Liver (tissue), 7 donors: ENCODE measurements at regions not wholly inside any gene's neighbourhood (a gene's known extent, or its start where the extent isn't known, plus 50 kb on each side); places are given as distances from the start of the nearest gene placed in this dataset.

Source experiments
- DNase-seq: peaks from one replicate; pipeline ENCODE4 v3.0.0-alpha.2; 2017; ENCODE audit warnings: low spot score
- H3K27ac ChIP-seq, 2 donors: one replicate each; pipeline ENCODE4 v1.7.0; 2013; ENCODE audit warnings: inconsistent platforms in 2 of 2, low read length in 2 of 2, control low read depth in 1 of 2, low read depth in 1 of 2, mild to moderate bottlenecking in 1 of 2
- H3K27me3 ChIP-seq, 4 donors: one replicate each; pipeline versions ENCODE4 v1.6.1 to v1.7.0; 2013; ENCODE audit warnings: low read length in 3 of 4, inconsistent platforms in 1 of 4, mild to moderate bottlenecking in 1 of 4, moderate library complexity in 1 of 4; ENCODE audit not compliant: control insufficient read depth in 4 of 4, insufficient read depth in 4 of 4
- H3K36me3 ChIP-seq, 4 donors: one replicate each; pipeline versions ENCODE4 v1.6.1 to v1.7.0; 2013; ENCODE audit warnings: low read length in 3 of 4, mild to moderate bottlenecking in 3 of 4, low read depth in 1 of 4, moderate library complexity in 1 of 4; ENCODE audit not compliant: control insufficient read depth in 4 of 4, insufficient read depth in 3 of 4
- H3K4me1 ChIP-seq, 4 donors: one replicate each; pipeline versions ENCODE4 v1.6.1 to v1.7.0; 2013; ENCODE audit warnings: low read length in 3 of 4, mild to moderate bottlenecking in 3 of 4, moderate library complexity in 1 of 4; ENCODE audit not compliant: control insufficient read depth in 4 of 4, insufficient read depth in 4 of 4
- H3K4me3 ChIP-seq, 3 donors: one replicate each; pipeline versions ENCODE4 v1.6.1 to v1.7.0; 2013; ENCODE audit warnings: low read length in 3 of 3, control low read depth in 1 of 3, low read depth in 1 of 3, mild to moderate bottlenecking in 1 of 3
- H3K9ac ChIP-seq, 2 donors: one replicate each; pipeline ENCODE4 v1.7.0; 2013; ENCODE audit warnings: low read length in 2 of 2, mild to moderate bottlenecking in 2 of 2, moderate library complexity in 2 of 2, control low read depth in 1 of 2, low read depth in 1 of 2
- H3K9me3 ChIP-seq, 4 donors: one replicate each; pipeline versions ENCODE4 v1.6.1 to v1.7.0; 2013; ENCODE audit warnings: low read length in 3 of 4; ENCODE audit not compliant: control insufficient read depth in 4 of 4
- FOXA2 ChIP-seq: IDR thresholded peaks from 2 replicates; pipeline ENCODE4 v1.6.1; 2016; ENCODE audit warnings: antibody characterized with exemption
- HNF4A ChIP-seq, 2 donors: conservative IDR thresholded peaks; 2 replicates each; pipeline ENCODE4 v1.6.1; 2016; ENCODE audit warnings: antibody characterized with exemption in 2 of 2, mild to moderate bottlenecking in 2 of 2
- HNF4G ChIP-seq: IDR thresholded peaks from 2 replicates; pipeline ENCODE4 v1.6.1; 2016; ENCODE audit warnings: antibody characterized with exemption
- JUND ChIP-seq, 2 donors: IDR thresholded peaks; 2 replicates each; pipeline ENCODE4 v1.6.1; 2016; ENCODE audit warnings: antibody characterized with exemption in 2 of 2
- NR2F2 ChIP-seq: IDR thresholded peaks from 2 replicates; pipeline ENCODE4 v1.6.1; 2016; ENCODE audit warnings: antibody characterized with exemption
- RAD21 ChIP-seq, 2 donors: IDR thresholded peaks; 2 replicates each; pipeline ENCODE4 v1.6.1; 2016; ENCODE audit warnings: antibody characterized with exemption in 2 of 2, mild to moderate bottlenecking in 2 of 2
- SP1 ChIP-seq: IDR thresholded peaks from 2 replicates; pipeline ENCODE4 v1.6.1; 2018; ENCODE audit warnings: antibody characterized with exemption, mild to moderate bottlenecking
- TAF1 ChIP-seq: conservative IDR thresholded peaks from 2 replicates; pipeline ENCODE4 v1.6.1; 2016; ENCODE audit warnings: antibody characterized with exemption, mild to moderate bottlenecking
- YY1 ChIP-seq: IDR thresholded peaks from 2 replicates; pipeline ENCODE4 v1.6.1; 2016; ENCODE audit warnings: antibody characterized with exemption, mild to moderate bottlenecking
- WGBS: extraction: QIAGEN DNeasy Blood & Tissue Kit; methylation state at CpG from one replicate; pipeline ENCODE4 v1.1.7; 2013; 5-methylcytosine and 5-hydroxymethylcytosine counted together
- TF ChIP-seq, protein P1 (sequence below): IDR thresholded peaks from 2 replicates; pipeline ENCODE4 v1.6.1; 2016; ENCODE audit warnings: antibody characterized with exemption
- TF ChIP-seq, protein P2 (sequence below): IDR thresholded peaks from 2 replicates; pipeline ENCODE4 v1.6.1; 2016; ENCODE audit warnings: antibody characterized with exemption
- TF ChIP-seq, protein P3 (sequence below): IDR thresholded peaks from 2 replicates; pipeline ENCODE4 v1.6.1; 2016; ENCODE audit warnings: antibody characterized with exemption
- donor health status: healthy.
- donor health status: healthy.
- donor health status: healthy.
- donor health status: healthy.

DNA sequence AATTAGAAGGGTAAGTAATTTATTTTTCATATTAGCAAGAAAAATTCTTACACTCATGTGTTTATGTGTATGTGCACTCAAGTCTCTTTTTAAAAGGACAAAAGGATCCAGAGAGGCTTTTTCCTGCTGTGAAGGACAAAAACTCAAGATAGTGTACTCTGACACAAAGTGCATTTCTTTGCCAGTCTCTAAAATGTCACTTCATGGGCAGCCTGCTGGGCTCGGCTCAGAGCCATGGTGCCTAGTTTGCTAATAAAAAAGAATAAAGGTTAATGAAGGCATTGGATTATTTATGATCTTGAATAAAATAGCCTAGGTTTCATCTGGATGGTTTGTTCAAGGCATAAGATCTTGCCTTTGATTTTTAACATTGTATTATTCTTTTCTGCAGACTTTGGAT, 989.0 kb downstream of the TBL1XR1 start:
- H3K36me3 ChIP-seq, result no peaks in the 10 kb centered on the region
- no peaks in the 10 kb centered on the region for H3K4me1 ChIP-seq
- TF ChIP-seq HNF4A (conservative IDR thresholded peaks at IDR 0.05), result no peak
- TF ChIP-seq RAD21 (IDR thresholded peaks at IDR 0.05), result no peak
- no peak for TF ChIP-seq SP1
- TF ChIP-seq HNF4G, result no peak
- no peaks in the 10 kb centered on the region for H3K27me3 ChIP-seq
- no peak overlapping the region for H3K9ac ChIP-seq
- no peaks in the 10 kb centered on the region for H3K9me3 ChIP-seq
- H3K27ac ChIP-seq, result no peak overlapping the region
- no peak overlapping the region for H3K4me3 ChIP-seq
- DNase-seq, result no peak
- WGBS, result 66% methylated on average over 1 of the region's 1 CpG

DNA sequence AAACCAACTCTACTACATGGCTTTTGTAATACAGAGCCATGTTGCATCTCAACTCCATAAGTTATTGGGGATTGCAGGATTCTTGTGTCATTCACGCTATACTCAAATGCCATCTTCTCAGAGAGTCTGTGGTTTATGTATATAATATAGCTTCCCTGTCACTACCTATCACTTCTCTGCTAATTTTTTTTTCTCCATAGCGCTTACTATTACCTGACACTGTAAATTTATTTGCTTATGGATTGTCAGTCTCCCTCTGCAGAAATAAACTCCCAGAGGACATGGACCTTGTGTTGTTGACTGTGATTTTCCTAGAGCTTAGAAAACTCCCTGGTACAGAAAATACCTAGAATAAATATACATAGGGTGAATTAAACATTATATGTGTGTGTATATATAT, 990.5 kb downstream of the TBL1XR1 start:
- 98% methylated on average over 2 of the region's 2 CpGs for WGBS
- Histone ChIP-seq H3K27me3 (no peaks in the 10 kb centered on the region), H3K4me1 (no peaks in the 10 kb centered on the region), H3K36me3 (no peaks in the 10 kb centered on the region), H3K9ac (no peak overlapping the region), H3K4me3 (no peak overlapping the region), H3K27ac (no peak overlapping the region), H3K9me3 (no peaks in the 10 kb centered on the region)
- no peak for DNase-seq
- TF ChIP-seq, protein P1, sequence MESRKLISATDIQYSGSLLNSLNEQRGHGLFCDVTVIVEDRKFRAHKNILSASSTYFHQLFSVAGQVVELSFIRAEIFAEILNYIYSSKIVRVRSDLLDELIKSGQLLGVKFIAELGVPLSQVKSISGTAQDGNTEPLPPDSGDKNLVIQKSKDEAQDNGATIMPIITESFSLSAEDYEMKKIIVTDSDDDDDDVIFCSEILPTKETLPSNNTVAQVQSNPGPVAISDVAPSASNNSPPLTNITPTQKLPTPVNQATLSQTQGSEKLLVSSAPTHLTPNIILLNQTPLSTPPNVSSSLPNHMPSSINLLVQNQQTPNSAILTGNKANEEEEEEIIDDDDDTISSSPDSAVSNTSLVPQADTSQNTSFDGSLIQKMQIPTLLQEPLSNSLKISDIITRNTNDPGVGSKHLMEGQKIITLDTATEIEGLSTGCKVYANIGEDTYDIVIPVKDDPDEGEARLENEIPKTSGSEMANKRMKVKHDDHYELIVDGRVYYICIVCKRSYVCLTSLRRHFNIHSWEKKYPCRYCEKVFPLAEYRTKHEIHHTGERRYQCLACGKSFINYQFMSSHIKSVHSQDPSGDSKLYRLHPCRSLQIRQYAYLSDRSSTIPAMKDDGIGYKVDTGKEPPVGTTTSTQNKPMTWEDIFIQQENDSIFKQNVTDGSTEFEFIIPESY, result no peak

DNA sequence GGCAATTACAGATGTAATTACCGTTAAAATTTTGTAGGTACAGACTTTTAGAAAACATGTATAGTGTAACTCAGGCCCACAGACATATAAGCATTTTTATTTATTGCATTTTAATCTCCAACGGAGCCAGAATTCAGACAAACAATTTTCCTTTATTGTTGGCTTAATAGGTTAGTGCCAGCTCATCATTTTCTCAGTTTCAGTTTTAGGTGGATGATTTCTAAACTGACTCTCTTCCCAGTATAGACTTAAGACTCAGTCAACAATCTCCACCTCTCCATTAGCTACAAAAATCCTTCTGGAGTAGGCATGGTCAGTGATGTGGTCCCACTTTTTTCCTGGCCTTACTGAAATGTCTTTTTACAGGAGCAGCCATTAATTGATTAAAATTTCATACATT, 994.6 kb downstream of the TBL1XR1 start:
- 84% methylated on average over 2 of the region's 2 CpGs for WGBS
- TF ChIP-seq YY1 (no peak), FOXA2 (no peak), TAF1 (no peak), NR2F2 (no peak), JUND (IDR thresholded peaks at IDR 0.05) (no peak), HNF4A (conservative IDR thresholded peaks at IDR 0.05) (no peak), RAD21 (IDR thresholded peaks at IDR 0.05) (no peak)
- TF ChIP-seq, protein P1, result no peak
- TF ChIP-seq, protein P2, sequence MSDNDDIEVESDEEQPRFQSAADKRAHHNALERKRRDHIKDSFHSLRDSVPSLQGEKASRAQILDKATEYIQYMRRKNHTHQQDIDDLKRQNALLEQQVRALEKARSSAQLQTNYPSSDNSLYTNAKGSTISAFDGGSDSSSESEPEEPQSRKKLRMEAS, result no peak
- TF ChIP-seq, protein P3, sequence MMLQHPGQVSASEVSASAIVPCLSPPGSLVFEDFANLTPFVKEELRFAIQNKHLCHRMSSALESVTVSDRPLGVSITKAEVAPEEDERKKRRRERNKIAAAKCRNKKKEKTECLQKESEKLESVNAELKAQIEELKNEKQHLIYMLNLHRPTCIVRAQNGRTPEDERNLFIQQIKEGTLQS, result no peak
- H3K9me3 ChIP-seq, result peaks cover 0 to 6% (median 0%) of the 10 kb centered on the region in 4 donors
- H3K4me1 ChIP-seq, result no peaks in the 10 kb centered on the region
- H3K4me3 ChIP-seq, result no peak overlapping the region
- H3K27ac ChIP-seq, result no peak overlapping the region
- H3K9ac ChIP-seq, result no peak overlapping the region
- DNase-seq, result no peak
- no peaks in the 10 kb centered on the region for H3K27me3 ChIP-seq
- no peaks in the 10 kb centered on the region for H3K36me3 ChIP-seq
